Cardiac fibroblast (primary cell): ENCODE measurements at regions not wholly inside any gene's neighbourhood (a gene's known extent, or its start where the extent isn't known, plus 50 kb on each side); places are given as distances from the start of the nearest gene placed in this dataset.
"Not testable (repeated sequence)": the region's sequence is repeated elsewhere in the genome, so short reads cannot be mapped to it uniquely, and the experiment has no call there.

Experiments used
- DNase-seq, 2 donors: peaks; one replicate each; pipeline versions ENCODE4 v3.0.0 to v3.0.0-alpha.2; 2010; ENCODE audit warnings: low read depth in 2 of 2
- H3K4me3 ChIP-seq, 2 donors: replicated peaks in 1 of 2; 1 replicate in 1 of 2; 2 replicates in 1 of 2; pipeline ENCODE4 v1.5.1; 2011; ENCODE audit warnings: low read depth in 2 of 2, low read length in 2 of 2, mild to moderate bottlenecking in 2 of 2, moderate library complexity in 1 of 2
- TF ChIP-seq, protein P1 (sequence below): IDR thresholded peaks from one replicate; pipeline ENCODE4 v1.5.1; 2011; ENCODE audit warnings: low read depth, mild to moderate bottlenecking, low read length, inconsistent platforms

DNA sequence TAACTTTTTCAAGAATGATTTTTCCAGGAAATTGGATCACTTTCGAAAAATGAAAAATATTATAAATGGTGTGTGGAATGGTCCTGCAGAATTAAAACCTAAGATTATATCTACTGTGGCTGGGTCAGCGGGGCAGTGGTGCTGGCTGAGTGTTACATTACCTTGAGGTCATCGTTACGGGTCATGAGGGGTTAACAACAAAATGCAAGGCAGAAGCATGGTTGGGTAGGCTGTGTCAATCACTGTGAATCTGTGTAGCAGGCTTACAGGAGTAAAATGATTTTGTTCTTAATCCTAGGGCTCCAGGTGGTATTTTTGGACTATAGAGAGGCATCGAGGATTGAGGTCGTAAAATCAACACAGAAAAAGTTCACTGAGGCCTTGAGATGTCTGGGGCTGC, 105.2 kb upstream of the AMOT start:
- DNase-seq = no peak
- TF ChIP-seq, protein P1, sequence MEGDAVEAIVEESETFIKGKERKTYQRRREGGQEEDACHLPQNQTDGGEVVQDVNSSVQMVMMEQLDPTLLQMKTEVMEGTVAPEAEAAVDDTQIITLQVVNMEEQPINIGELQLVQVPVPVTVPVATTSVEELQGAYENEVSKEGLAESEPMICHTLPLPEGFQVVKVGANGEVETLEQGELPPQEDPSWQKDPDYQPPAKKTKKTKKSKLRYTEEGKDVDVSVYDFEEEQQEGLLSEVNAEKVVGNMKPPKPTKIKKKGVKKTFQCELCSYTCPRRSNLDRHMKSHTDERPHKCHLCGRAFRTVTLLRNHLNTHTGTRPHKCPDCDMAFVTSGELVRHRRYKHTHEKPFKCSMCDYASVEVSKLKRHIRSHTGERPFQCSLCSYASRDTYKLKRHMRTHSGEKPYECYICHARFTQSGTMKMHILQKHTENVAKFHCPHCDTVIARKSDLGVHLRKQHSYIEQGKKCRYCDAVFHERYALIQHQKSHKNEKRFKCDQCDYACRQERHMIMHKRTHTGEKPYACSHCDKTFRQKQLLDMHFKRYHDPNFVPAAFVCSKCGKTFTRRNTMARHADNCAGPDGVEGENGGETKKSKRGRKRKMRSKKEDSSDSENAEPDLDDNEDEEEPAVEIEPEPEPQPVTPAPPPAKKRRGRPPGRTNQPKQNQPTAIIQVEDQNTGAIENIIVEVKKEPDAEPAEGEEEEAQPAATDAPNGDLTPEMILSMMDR = no peak
- H3K4me3 ChIP-seq = no peak overlapping the region

DNA sequence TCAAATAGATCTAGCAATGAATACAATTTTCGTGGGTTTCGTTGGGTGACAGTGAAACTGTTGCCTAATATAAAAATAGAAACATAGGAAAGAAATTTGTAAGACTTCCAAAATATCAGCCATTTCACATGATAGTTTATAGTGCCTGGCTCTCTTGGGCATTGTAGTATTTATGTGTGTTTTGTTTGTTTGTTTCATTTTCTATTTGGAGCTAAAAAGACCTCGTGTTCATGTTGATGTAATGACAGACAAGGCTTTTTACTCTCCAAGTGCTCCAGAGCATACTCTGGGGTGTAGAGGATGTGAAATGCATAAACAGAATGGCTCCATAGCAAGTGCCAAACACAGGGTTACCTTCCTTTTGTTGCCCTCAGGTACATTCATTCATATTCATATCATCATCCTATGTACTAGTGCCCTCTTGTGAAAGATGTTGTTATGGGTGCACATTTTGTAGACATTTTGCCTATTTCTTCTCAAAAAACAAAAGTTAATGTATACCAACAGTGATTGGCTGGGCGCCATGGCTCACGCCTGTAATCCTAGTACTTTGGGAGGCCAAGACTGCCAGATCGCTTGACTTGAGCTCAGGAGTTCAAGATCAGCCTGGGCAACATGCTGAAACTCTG, 100.7 kb upstream of the AMOT start:
- DNase-seq = no peak
- TF ChIP-seq, protein P1 = no peak
- H3K4me3 ChIP-seq = no peak overlapping the region

DNA sequence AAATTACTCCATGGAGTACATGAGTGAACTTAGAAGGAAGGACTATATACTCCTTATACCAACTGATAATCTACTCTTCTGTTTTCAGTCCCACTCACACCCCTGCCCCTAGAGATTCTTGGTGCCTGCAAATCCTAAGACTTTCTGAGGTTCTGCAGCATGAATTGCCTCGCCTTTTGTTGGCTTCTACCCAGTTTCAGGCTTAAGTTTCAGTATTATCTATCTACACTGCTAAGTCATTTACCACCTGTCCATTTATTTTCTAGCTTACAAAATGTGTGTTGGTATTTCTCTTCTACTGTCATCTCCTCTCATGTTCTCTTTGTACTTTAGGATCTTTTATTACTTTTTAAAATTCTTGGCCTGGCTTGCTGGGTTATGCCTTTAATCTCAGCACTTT, 94.4 kb upstream of the AMOT start:
- DNase-seq = no peak
- TF ChIP-seq, protein P1 = no peak
- no peak overlapping the region for H3K4me3 ChIP-seq

DNA sequence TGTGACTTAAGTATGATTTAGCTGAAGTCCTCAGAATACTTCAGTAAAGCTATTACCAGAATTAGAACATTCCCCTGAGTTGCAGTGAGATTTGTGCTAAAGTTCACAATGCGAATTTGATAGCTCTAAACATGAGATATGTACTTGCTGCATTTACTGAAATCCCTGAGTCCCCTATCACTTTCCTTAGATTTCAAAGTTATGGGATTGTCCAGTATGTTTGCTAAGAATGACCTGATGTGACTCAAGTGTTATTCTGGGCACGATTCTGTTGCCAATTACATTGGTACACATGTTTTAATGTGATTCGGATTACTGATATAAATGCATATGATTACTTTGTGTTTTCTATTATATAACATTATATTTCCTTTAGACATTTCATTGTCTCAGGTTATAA, 91.3 kb upstream of the AMOT start:
- no peak for DNase-seq
- TF ChIP-seq, protein P1 = no peak
- no peak overlapping the region for H3K4me3 ChIP-seq

DNA sequence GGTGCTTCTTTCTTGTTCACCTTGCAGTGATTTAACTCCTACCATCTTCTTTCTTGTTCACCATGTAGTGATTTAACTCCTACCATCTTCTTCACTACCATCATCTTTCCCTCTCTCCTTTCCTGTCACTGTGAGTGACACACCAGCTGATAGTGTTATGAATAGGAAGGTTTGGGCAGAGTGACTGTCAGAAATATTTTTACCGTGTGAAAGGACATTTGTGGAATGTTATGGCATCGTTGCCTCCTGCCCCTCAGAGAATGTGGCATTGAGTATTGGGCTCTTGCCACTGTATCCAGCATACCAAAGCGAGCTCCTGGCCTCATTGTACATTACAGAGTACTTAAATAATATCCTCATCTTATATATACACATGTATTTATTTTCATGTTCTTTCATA, 90.8 kb upstream of the AMOT start:
- TF ChIP-seq, protein P1 = no peak
- no peak overlapping the region for H3K4me3 ChIP-seq
- no peak for DNase-seq

DNA sequence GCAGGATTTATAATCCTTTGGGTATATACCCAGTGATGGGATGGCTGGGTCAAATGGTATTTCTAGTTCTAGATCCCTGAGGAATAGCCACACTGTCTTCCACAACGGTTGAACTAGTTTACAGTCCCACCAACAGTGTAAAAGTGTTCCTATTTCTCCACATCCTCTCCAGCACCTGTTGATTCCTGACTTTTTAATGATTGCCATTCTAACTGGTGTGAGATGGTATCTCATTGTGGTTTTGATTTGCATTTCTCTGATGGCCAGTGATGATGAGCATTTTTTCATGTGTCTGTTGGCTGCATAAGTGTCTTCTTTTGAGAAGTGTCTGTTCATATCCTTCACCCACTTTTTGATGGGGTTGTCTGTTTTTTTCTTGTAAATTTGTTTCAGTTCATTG, 82.8 kb upstream of the AMOT start:
- DNase-seq, H3K4me3 ChIP-seq: not testable (repeated sequence)

DNA sequence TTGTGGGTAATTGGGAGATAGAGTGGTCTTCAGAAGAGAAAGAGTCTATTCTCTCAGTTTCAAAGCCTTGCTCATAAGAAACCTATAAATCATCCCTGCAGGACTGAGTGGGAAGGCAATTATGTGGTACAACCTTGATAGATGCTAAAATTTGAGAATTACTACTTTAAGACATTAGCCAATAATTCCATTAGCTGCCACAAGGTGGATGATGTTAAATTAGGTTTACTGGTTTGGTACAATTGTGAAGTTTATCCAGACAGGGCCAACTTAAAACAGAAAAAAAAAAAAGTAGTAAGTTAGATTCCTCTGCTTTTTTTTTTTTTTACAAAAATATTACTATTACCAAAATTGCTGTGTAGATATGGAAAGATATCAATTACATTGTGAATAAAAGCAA, 73.2 kb upstream of the AMOT start:
- no peak overlapping the region for H3K4me3 ChIP-seq
- DNase-seq = no peak
- TF ChIP-seq, protein P1 = no peak
